PC-9 (cell line): ENCODE measurements at regions not wholly inside any gene's neighbourhood (a gene's known extent, or its start where the extent isn't known, plus 50 kb on each side); places are given as distances from the start of the nearest gene placed in this dataset.

Source experiments
- BruUV-seq: library from RNA; stranded (reverse); fragments of 400-500 nt; replicated peaks from 2 replicates; lab custom pipeline; 2021; lab: Mats Ljungman, UMichigan
- CTCF ChIA-PET: fragments of 300-600 bp; sonication (Branson Sonifier 250); formaldehyde crosslinking; loops from one replicate; lab custom pipeline; 2022; ENCODE audit warnings: antibody characterized with exemption; lab: Charles Lee
- POLR2A ChIA-PET: fragments of 300-600 bp; sonication (Branson Sonifier 250); formaldehyde crosslinking; loops from one replicate; lab custom pipeline; 2022; ENCODE audit warnings: antibody characterized with exemption; ENCODE audit not compliant: unreplicated experiment; lab: Charles Lee
- DNase-seq, 2 experiments: peaks; one replicate each; pipeline versions ENCODE4 v3.0.0 to v3.0.0-alpha.2; 2015 to 2022; ENCODE audit warnings: mixed read lengths in 1 of 2
- H2AFZ ChIP-seq: fragments of 200-600 bp; sonication (generic); 2 replicates; pipeline ENCODE4 v1.8.1; 2017; ENCODE audit warnings: antibody characterized with exemption
- H3F3A ChIP-seq: fragments of 200-600 bp; sonication (generic); 2 replicates; pipeline ENCODE4 v1.8.1; 2017; ENCODE audit warnings: antibody characterized with exemption, mild to moderate bottlenecking, low read depth; ENCODE audit not compliant: insufficient read depth
- H3K27ac ChIP-seq: fragments of 200-600 bp; sonication (generic); 2 replicates; pipeline ENCODE4 v1.6.1; 2016; ENCODE audit warnings: mixed run types
- H3K27me3 ChIP-seq: fragments of 200-600 bp; sonication (generic); 2 replicates; pipeline ENCODE4 v1.6.1; 2016; ENCODE audit warnings: low read depth, mixed run types; ENCODE audit not compliant: insufficient read depth
- H3K36me3 ChIP-seq: fragments of 200-600 bp; sonication (generic); 2 replicates; pipeline ENCODE4 v1.6.1; 2016; ENCODE audit warnings: low read depth, mixed run types
- H3K4me1 ChIP-seq: fragments of 200-600 bp; sonication (generic); replicated peaks from 2 replicates; pipeline ENCODE4 v1.6.1; 2016; ENCODE audit warnings: mixed run types; ENCODE audit not compliant: insufficient read depth
- H3K4me2 ChIP-seq: fragments of 200-600 bp; sonication (generic); 2 replicates; pipeline ENCODE4 v1.6.1; 2017; ENCODE audit warnings: mixed run types
- H3K4me3 ChIP-seq: fragments of 200-600 bp; sonication (generic); 2 replicates; pipeline ENCODE4 v1.6.1; 2016; ENCODE audit warnings: mixed run types
- H3K79me2 ChIP-seq: fragments of 200-600 bp; sonication (generic); 2 replicates; pipeline ENCODE4 v1.6.1; 2017; ENCODE audit warnings: low read depth, mixed run types
- H3K9me2 ChIP-seq: fragments of 200-600 bp; sonication (generic); 2 replicates; pipeline ENCODE4 v1.8.1; 2017; ENCODE audit warnings: mild to moderate bottlenecking; ENCODE audit not compliant: insufficient read depth
- H3K9me3 ChIP-seq: fragments of 200-600 bp; sonication (generic); 2 replicates; pipeline ENCODE4 v1.8.1; 2016; ENCODE audit warnings: low read depth; ENCODE audit not compliant: insufficient read depth
- H4K20me1 ChIP-seq: fragments of 200-600 bp; sonication (generic); 2 replicates; pipeline ENCODE4 v1.8.1; 2017; ENCODE audit not compliant: insufficient read depth
- CTCF ChIP-seq: fragments of 200-600 bp; sonication (generic); conservative IDR thresholded peaks from 2 replicates; pipeline ENCODE4 v1.6.1; 2017; ENCODE audit warnings: mixed run types, antibody characterized with exemption, mild to moderate bottlenecking, moderate library complexity
- EZH2 ChIP-seq: fragments of 200-600 bp; sonication (generic); IDR thresholded peaks from 2 replicates; pipeline ENCODE4 v1.8.0; 2017; ENCODE audit warnings: antibody characterized with exemption, low read depth
- intact Hi-C: fragments of 100-400 bp; cut with micrococcal nuclease; formaldehyde crosslinking; loops from one replicate; pipeline ENCODE4 v1.10.0; 2022; ENCODE audit not compliant: unreplicated experiment

DNA sequence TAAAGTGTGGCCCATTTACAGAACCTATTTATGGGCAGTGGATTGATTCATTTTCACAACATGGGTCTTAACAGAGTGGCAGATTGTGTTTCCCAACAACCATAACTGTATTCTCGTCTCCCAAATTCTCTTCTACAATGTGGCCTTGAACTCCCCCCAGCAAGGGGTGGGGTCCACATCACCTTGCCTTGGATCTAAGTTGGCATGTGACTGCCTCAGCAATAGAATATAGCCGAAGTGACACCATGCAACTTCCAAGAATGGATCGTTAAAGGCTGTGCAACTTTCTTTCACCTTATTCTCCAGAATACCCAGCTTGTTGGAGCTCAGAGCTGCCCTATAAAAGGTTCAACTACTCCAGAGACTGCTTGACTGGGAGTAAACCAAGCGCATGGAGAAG lies 72.0 kb upstream of the CDH5 start:
- no TSS peak for BruUV-seq
- Histone ChIP-seq H2AFZ (no peak overlapping the region), H4K20me1 (no peaks in the 10 kb centered on the region), H3K4me1 (peaks cover 22% of the 10 kb centered on the region), H3K36me3 (no peaks in the 10 kb centered on the region), H3F3A (no peaks in the 10 kb centered on the region), H3K27me3 (no peaks in the 10 kb centered on the region), H3K79me2 (no peaks in the 10 kb centered on the region), H3K4me3 (no peak overlapping the region), H3K27ac (no peak overlapping the region), H3K9me2 (no peaks in the 10 kb centered on the region), H3K9me3 (no peaks in the 10 kb centered on the region), H3K4me2 (no peak overlapping the region)
- POLR2A ChIA-PET: no interaction called here
- CTCF ChIA-PET: no interaction called here
- TF ChIP-seq CTCF: no peak
- no peak for TF ChIP-seq EZH2
- intact Hi-C loops: no loop called here
- no peak for DNase-seq

DNA sequence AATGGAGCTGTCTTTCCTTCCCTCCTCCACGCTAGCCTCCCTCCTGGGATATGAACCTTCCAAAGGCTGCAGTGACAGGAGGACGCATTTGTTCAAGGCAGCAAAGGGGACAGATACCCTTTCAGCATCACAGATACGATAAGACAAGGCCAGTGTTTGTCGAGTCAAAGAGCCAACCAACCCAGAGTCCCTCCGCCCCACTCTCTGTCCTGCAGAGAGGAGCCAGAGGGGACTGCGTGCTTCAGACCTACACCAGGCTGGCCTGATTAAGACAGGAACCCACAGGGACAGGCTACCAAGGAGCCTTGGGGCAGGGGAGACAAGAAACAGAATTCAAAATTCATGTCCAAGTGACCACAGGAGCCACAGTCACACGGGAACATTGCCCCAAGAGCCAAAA lies 72.6 kb upstream of the CDH5 start:
- no peak for DNase-seq
- POLR2A ChIA-PET: no interaction called here
- Histone ChIP-seq H2AFZ (no peak overlapping the region), H4K20me1 (no peaks in the 10 kb centered on the region), H3F3A (no peaks in the 10 kb centered on the region), H3K79me2 (no peaks in the 10 kb centered on the region), H3K4me2 (no peak overlapping the region), H3K9me2 (no peaks in the 10 kb centered on the region), H3K4me3 (no peak overlapping the region), H3K27me3 (no peaks in the 10 kb centered on the region), H3K27ac (no peak overlapping the region), H3K36me3 (no peaks in the 10 kb centered on the region), H3K9me3 (no peaks in the 10 kb centered on the region), H3K4me1 (peaks cover 22% of the 10 kb centered on the region)
- intact Hi-C loops: no loop called here
- CTCF ChIA-PET: no interaction called here
- TF ChIP-seq CTCF (no peak), EZH2 (no peak)
- BruUV-seq: no TSS peak

DNA sequence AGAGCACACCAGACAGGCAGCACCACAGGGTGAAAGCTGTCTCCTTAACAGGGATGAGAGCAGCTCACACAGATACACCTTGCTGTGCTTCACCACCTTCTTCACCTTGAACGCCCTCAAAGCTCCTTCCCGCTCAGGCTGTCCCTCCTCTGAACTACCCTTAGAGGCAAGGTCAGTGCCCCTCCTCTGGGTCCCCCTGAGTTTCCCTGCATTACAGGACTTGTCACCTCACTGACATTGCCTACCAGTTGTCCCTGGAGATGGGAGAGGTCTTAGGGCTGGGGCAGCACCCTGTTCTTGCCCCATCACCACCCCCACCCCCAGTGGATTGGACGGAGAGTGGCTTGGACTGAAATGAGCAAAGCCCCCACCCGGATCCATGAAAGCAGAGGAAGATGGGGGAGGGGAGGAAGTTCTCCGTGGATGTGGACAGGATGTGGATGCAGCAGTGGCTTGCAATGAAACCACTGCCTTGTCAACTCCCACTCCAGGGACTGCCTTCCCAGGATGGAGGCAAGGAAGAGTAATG lies 73.2 kb upstream of the CDH5 start:
- peaks cover 22% of the 10 kb centered on the region for H3K4me1 ChIP-seq
- no peaks in the 10 kb centered on the region for H3K27me3 ChIP-seq
- POLR2A ChIA-PET: no interaction called here
- H3K79me2 ChIP-seq: no peaks in the 10 kb centered on the region
- TF ChIP-seq CTCF (no peak), EZH2 (no peak)
- H3K36me3 ChIP-seq: no peaks in the 10 kb centered on the region
- no peak overlapping the region for H3K27ac ChIP-seq
- intact Hi-C loops: no loop called here
- no peaks in the 10 kb centered on the region for H3K9me3 ChIP-seq
- no peak overlapping the region for H3K4me2 ChIP-seq
- H4K20me1 ChIP-seq: no peaks in the 10 kb centered on the region
- no peak for DNase-seq
- CTCF ChIA-PET: no interaction called here
- no peaks in the 10 kb centered on the region for H3F3A ChIP-seq
- no peak overlapping the region for H3K4me3 ChIP-seq
- H2AFZ ChIP-seq: no peak overlapping the region
- no peaks in the 10 kb centered on the region for H3K9me2 ChIP-seq
- no TSS peak for BruUV-seq
